ENCODE measurements at regions not wholly inside any gene's neighbourhood (a gene's known extent, or its start where the extent isn't known, plus 50 kb on each side); places are given as distances from the start of the nearest gene placed in this dataset.
"Not testable (repeated sequence)": the region's sequence is repeated elsewhere in the genome, so short reads cannot be mapped to it uniquely, and the experiment has no call there.

DNA sequence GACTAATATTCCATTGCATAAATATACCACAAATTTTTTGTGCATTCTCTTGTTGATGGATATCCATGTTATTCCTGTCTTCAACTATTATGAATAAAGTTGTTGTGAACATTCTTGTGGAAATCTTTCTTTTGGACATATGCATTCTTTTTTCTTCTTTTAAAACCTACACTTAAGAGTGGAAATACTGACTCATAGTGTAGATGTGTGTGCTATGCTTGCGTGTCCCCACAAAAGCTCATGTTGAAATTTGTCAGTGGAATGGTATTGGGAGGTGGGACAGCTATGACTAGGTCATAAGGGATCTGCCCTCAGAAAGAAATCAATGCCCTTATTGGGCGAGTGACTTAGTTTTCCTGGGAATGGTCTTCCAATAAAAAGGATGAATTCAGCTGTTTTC is 203.6 kb upstream of the PRSS58 start:
- DNase-seq, result no peak

DNA sequence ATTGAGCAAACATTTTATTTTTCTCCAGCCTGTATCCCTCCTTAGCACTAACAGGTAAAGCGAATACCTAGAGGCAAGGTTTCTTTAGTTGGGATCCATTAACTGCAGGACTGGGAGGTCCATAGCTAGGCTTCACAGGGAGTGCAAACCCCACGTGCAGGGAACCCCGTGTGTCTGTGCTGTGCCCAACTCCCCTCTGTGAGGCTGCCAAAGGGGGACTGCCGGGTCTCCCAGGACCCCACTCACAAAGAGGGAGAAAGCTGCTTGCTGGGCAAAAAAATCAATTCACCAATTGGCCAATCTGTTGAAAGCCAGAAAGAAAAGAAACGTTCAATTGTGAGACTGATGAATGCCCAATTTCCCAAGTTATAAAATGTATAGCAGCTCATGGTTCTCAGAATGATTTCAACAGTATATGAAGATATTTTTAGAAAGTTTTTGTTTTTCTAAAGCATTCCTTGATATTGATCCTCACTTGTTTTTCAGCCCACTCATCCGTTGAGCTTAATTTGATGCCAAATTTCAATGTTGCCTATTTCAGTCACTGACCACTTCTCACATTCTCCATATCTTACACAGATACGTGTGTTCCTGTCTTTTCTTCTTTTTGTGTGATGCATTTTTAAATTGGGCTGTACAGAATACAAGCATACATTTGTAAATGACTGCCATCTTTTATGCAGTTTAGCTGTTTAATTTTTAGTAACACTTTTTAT is 202.7 kb upstream of the PRSS58 start:
- no peak for DNase-seq

DNA sequence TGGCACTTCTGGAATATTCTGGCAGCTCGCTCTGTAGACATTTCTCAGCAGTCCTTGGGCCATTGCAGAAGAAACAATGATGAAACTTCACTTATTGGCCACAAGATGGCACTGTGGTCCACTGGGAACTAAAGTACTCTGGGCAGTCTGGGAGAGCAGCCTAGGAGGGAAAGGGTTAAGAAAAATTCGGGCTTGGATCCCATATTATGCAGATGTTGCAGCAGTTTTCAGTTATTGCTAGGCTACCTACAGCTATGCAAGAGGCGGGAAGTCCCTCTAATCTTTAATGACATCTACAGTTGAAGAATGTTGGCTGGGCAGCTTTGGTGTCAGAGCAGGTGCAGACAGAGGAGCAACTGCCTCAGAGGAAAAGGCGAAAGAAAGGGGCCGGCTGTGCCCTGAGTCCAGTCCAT is 201.7 kb upstream of the PRSS58 start:
- DNase-seq, result peak; percentile 3

DNA sequence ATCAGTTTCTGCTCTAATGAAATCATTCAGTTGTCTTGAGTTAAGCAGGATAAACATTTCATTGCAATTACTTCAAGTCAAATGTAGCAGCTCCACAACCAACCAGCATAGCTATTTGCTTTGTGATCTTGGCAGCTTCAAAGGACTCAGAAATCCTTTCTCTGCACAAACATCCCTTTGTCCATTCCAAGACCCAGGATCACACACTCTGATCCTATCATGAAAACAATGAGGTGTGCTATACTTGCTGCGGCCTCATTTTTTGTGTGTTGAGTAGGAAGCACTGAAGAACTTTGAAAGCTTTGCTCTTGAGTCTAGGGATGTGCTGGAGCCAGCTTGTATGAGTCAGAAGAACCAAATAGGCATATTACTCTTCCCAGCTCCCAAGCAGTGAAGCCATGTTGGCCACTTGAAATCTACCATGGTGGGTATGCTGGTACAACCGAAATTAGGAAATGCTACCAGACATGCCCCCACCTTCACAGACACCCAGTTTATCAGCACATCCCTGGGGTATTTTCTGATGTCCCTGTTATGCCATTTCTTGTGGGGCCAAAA is 199.4 kb upstream of the PRSS58 start:
- no peak for DNase-seq

DNA sequence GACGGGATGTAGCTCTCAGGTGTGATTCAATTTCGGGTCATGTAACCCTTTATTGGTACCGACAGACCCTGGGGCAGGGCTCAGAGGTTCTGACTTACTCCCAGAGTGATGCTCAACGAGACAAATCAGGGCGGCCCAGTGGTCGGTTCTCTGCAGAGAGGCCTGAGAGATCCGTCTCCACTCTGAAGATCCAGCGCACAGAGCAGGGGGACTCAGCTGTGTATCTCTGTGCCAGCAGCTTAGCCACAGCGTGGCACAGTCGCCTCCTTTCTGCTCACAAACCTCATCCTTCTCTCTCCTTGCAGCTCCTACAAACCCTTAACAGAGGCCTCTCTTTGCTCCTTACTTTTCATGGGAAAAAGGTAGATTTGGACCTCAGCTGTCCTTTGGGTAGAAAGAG is 197.5 kb upstream of the PRSS58 start:
- no peak for DNase-seq

DNA sequence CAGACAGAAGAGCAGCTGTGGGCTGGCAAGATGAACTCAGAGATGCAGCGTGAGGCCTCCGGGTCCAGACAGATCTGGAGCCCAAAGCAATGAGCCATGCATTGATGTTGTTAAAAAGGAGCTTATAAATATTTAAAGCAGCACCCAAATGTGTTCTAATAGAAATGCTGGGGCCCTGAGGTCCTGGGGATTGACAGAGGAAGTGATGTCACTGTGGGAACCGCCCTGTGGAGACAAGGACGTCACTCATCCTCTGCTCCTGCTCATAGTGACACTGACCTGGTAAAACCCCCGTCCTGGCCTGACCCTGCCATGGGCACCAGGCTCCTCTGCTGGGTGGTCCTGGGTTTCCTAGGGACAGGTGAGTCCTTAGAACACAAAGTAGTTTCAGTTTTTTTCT is 197.0 kb upstream of the PRSS58 start:
- DNase-seq, result no peak

DNA sequence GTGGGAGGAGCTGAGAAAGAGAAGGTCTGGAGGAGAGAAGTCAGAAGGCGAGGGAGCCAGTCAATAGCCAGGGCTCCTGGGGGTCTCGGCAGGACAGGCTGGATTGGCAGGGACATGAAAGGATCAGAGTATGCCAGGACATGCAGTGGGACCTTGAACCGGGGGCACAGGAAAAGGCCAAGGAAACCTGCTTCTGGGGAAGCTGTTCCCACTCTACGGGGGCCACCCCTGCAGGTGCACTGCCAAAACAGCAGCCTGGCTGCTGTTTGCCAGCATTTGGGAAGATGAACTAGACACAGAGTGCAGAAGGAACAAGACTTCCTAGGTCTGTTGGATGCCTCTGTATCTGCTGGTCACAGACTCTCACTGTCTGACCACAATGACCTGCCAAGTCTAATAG is 194.9 kb upstream of the PRSS58 start:
- no peak for DNase-seq

DNA sequence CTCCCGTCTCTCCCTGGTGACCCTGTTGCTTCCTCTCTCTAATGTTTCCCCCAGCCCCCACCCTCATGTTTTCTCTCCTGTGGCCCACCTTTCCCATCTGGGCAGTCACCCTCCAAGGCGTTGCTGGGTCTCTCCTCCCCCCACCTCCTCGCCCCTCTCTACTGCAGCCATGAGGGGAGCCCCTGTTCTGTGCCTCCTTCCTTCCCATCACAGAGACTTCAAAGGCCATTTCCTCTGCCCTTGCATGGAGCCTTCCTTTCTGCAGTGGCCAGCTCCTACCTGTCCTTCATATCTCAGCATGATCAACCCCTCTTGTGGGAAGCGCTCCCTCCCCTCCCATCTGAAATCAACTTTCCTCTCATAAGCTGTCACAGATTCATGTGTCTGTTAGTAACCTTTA is 194.0 kb upstream of the PRSS58 start:
- no peak for DNase-seq

DNA sequence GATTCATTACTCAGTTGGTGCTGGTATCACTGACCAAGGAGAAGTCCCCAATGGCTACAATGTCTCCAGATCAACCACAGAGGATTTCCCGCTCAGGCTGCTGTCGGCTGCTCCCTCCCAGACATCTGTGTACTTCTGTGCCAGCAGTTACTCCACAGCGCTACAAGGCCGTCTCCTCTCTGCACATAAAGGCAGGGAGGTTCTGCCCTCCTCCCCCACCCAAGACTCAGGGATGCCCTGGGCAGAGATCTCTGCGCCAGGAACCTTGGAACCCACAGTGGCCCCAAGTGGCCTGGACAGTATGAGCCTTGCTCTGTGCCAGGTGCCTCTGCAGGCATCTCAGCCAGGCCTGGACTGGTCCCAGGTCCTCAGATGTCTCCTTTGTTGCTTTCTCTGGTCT is 193.4 kb upstream of the PRSS58 start:
- no peak for DNase-seq

DNA sequence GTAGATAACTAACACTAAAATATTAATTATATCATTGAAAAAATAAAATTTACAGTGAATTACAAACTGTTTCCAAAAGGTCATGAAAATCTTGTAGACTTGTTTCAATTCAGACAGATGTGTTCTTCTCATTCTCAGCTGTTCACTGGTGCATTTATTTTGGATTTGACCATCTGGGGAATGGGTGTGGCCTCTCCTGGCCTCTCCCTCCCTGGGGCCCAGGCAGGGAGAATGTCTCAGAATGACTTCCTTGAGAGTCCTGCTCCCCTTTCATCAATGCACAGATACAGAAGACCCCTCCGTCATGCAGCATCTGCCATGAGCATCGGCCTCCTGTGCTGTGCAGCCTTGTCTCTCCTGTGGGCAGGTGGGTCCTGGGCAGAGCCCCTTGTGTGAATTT is 192.8 kb upstream of the PRSS58 start:
- no peak for DNase-seq

DNA sequence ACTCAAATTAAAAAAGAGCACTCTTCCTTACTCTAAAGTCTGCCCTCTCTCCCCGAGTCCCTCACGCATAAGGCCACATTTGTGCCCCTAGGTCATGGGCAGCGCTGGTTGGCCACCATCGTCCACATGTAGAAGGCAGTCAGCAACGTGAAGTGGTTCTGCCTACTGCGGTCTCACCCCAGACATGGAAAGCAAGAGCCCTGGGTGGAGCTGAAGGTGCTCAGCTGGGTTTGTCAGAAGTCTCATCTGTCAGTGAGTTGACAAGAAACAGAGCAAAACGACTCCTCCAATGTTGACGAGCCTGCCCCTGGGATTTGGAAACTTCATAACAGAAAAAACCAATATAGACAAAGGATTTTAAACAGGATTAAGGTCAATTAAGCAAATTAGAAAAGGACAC is 192.3 kb upstream of the PRSS58 start:
- DNase-seq, result no peak

DNA sequence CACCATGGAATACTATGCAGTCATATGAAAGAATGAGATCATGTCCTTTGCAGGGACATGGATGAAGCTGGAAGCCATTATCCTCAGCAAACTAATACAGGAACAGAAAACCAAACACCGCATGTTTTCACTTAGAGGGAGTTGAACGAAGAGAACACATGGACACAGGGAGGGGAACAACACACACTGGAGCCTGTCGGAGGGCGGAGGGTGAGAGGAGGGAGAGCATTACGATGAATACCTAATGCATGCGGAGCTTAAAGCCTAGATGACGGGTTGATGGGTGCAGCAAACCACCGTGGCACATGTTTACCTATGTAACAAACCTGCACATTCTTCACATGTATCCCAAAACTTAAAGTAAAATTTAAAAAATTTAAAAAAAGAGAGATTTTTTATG is 191.0 kb upstream of the PRSS58 start:
- not testable (repeated sequence) for DNase-seq

DNA sequence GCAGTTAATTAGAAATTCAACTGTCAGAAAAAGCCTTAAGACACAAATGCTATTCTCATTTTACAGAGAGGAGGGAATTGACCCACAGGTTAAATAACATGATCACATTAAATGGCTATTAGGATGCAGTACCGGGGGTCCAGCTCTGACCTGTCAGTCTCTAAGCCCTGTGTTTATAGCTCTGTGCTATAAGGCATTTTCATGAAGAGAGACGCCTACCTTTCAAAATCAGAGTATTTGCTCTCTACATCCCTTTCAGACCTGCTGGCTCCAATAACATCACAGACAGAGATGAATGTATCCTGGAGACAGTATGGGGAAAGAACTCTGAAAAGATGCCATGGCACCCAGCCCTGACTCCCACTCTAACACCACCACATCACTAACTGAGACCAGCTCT is 189.9 kb upstream of the PRSS58 start:
- DNase-seq, result no peak

DNA sequence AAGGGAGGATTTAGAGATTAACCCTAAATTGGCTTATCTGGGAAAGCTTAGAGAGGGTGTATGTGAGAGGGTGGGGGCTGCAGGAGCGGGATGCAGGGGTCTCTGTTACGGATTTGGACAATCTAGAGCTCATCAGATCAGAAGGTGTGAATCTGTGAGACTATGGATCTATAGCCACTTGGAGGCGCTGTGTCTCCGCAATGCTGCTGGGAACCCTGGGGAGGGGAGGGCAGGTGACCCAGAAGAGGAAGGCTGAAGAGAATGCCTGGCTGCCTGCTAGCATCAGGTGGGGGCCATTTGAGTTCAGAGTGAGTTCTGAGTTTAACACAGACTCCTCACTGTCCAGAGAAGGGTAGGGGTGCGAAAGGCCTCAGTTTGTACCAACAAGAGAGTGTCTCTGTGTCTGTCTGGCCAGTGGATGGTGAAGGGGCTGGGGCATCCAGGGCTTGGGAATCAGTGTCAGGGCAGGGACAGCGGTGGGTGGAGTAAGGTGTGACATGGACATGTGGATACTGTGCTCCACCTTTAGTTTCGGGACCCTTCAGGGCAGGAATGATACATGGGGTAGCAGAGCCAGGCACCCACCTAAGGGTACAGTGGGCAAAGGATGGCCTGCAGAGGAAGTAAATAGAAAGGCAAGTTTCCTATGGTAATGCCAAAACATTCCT is 187.3 kb upstream of the PRSS58 start:
- no peak for DNase-seq

DNA sequence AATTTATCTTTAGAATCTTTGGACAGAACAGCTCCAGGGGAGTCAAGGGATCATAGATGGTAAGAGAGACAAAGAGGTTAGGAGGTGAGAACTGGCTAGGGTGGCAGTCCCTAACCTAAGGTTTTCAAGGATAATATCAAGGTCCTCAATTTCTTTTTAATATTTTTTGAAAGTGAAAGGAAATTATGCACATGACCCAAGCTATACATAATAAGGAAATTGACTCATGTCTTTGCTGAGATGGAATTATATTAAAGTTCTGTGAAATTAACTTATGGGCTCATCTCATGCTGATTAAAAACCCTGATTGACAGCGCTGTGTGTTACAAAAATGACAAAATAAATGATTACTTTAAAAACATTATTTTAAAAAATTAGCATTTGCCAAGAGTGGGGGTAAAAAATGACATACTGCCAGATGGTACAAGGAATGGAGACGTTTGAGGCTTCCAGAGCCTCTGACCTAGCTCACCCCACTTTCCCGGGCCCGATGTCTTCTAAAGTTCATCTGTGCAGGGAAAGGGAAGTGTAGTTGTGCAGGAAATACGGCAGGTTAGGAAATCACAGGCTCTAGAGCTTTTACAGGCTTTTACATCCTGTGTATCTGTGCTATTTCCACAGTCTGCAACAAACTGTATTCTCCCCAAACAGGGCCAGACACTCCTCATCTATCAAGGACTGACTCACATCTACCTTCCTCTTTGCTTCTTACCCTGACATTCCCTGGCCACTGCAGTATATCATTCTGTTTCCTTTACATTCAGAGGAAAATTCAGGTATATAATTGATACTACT is 185.6 kb upstream of the PRSS58 start:
- no peak for DNase-seq

DNA sequence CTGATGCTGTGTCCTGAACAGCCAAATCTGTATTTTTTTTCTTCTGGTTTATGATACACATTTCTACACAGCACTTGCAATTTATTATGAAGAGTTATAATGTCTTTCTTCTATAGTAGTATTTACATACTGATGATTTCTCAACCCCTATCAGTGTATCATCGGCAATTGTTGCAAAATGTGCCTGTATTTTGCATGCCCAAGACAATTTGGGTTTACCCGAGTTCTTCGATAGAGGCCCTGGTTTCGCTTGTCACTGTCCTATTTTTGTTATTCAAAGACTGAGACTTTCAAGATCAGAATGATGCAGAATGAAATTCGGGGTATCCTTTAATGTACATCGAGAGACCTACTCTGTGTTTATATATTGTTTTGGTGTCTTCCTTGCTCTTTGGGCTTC is 184.5 kb upstream of the PRSS58 start:
- no peak for DNase-seq

DNA sequence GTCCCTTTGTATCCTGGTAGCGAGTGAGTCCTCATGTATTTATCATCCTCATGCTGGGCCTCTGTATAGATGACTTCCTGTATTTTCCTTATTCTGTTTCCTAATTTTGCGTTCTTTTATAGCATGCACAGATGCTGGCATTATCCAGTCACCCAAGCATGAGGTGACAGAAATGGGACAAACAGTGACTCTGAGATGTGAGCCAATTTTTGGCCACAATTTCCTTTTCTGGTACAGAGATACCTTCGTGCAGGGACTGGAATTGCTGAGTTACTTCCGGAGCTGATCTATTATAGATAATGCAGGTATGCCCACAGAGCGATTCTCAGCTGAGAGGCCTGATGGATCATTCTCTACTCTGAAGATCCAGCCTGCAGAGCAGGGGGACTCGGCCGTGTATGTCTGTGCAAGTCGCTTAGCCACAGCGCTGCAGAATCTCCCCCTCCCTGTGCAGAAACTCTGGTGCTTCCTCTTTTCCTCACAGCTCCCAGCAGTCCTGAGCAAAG is 183.1 kb upstream of the PRSS58 start:
- no peak for DNase-seq

DNA sequence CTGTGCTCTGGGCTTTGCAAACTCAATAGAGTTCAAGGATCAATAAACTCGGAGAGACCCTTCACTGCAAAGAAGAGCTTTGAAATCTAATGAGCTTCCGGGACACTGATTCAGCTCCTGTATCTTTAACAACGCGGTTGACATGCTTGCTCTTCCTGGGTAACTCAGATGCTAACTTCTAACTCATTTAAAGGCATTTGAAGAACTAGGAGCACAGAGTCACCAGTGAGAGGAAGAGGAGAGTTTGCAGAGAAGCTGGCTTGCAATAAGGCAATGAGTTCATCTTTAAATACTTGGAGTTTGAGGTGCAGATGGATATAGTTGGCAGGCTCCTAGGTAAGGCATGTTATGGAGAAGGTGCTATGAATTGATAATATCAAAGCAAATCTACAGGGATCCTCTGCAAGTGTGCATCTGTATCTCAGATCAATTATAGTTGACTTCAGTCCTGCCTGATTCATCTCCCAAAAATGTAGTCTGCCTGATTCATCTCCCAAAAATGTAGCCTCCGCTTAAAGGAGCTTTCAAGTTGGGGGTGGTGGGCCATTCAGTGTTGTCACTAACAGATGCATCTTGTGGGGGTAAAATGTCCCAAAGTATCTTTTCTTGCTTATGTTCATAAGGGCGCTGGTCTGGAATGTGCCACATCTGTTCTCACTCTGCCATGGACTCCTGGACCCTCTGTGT is 182.5 kb upstream of the PRSS58 start:
- DNase-seq, result no peak

DNA sequence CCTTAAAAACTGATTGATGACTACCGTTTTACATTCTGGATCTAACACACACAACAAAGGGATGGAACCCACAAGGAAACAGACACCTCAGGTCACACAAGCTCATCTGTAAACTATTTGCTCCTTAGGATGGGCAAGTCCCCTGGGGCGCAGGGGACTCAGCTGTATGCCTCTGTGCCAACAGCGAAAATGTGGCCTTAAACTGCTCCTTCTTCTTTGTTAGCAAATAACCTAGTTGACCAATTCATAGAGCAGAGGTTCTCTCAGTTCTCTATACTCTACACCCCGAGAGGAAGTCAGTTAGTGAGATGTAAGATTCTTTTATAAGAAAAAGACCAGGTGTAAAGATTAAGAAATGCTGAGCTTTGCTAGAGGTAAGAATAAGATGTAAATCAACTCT is 181.9 kb upstream of the PRSS58 start:
- DNase-seq, result no peak

DNA sequence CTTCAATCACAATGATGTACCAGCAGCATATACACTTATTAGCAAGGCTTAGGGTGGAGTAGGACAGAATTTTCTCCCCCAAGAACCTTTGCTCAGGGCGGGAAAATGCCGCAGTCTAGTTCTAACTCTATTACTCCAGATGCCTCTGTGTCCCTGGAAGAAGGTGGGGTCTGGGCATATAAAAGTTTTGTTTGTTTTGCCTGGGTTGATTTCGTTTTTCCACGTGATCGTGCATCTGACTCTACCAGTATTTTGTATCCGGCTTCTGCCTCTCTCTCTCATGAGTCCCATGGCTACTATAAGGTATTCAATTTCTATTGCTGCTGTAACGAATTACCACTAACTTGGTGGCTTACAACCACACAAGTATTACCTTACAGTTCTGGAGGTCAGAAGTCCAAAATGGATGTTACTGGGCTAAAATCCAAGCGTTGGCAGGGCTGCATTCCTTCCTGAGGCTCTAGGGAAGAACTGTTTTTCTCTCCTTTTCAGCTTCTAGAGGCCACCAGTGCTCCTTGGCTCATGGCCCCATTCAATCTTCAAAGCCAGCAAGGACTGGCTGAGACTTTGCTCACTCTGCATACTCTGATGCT is 181.2 kb upstream of the PRSS58 start:
- DNase-seq, result no peak

DNA sequence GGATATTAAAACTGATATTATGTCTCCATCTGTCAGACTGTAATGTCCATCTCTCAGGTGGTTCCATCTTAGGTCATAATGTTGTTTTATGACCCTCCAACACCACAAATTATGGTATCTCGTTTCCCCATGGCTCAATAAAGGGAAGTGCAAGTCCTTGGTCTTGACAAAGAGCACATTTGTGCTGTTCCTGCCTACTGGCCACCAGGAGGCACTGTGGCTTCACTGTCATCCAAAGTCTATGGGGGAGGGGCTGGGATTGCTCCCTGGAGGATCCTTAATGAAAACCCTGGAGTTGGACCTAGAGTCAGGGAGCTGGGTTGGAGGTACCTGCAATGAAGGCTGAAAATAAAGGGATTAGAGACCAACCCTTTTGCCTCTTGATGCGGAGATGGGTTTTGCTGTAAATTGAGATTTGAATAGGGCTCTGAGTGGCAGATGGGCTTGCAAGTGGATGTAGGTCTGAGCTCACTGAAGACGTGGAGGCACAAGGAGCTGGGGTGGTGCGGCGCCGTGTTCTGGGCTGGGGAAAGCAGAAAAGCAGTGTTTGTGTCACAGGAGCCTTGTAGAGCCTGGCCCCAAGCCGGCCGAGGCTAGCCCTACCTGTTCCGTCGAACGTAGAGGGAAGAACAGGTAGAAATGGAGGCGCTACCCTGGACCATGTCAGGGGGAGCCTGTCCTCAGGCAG is 180.5 kb upstream of the PRSS58 start:
- DNase-seq, result no peak

DNA sequence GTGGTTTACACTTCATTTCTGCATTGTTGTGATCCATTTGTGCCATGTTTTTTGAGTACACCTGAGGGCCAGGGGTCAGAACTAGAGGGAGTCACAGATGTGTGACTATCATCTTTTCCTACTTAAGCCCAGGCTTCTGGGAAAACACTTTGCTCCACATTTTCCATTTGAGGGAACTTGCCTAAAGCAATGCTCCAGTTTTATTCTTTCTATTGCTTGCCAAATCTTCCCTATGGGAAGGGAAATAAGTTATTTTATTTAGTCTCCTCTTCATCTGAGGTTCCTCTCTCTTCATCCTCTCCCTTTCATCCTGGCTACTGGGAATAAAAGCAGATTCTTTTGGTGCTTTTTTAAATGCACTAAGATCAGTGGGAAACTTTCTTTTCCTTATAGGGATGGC is 179.9 kb upstream of the PRSS58 start:
- no peak for DNase-seq

Measured in NCI-H2029 (cell line).